BJ (cell line): ENCODE measurements at regions not wholly inside any gene's neighbourhood (a gene's known extent, or its start where the extent isn't known, plus 50 kb on each side); places are given as distances from the start of the nearest gene placed in this dataset.

Experiments used
- CTCF ChIA-PET: fragments of 350-600 bp; formaldehyde crosslinking; extraction: SDS; loops from one replicate; lab custom pipeline; 2021; ENCODE audit warnings: antibody characterized with exemption, inconsistent platforms; lab: Yijun Ruan, JAX
- POLR2A ChIA-PET: fragments of 300-600 bp; sonication (Branson Sonifier 250); formaldehyde crosslinking; extraction: SDS; loops from one replicate; lab custom pipeline; 2021; ENCODE audit warnings: antibody characterized with exemption; lab: Charles Lee
- DNase-seq: peaks from one replicate; pipeline ENCODE4 v3.0.0-alpha.2; 2011; ENCODE audit warnings: low read depth
- H3K27me3 ChIP-seq: 2 replicates; pipeline ENCODE4 v1.6.0; 2011; ENCODE audit warnings: low read length; ENCODE audit not compliant: control insufficient read depth, insufficient read depth
- H3K36me3 ChIP-seq: 2 replicates; pipeline ENCODE4 v1.5.1; 2011; ENCODE audit warnings: low read length; ENCODE audit not compliant: control insufficient read depth, insufficient read depth
- H3K4me3 ChIP-seq: 2 replicates; pipeline ENCODE4 v1.5.1; 2011; ENCODE audit warnings: low read depth, mild to moderate bottlenecking, control low read depth, low read length
- TF ChIP-seq, protein P1 (sequence below): IDR thresholded peaks from 2 replicates; pipeline ENCODE4 v1.5.1; 2011; ENCODE audit warnings: low read depth, mild to moderate bottlenecking, control low read depth, inconsistent platforms, low read length, moderate library complexity; ENCODE audit not compliant: insufficient read depth

DNA sequence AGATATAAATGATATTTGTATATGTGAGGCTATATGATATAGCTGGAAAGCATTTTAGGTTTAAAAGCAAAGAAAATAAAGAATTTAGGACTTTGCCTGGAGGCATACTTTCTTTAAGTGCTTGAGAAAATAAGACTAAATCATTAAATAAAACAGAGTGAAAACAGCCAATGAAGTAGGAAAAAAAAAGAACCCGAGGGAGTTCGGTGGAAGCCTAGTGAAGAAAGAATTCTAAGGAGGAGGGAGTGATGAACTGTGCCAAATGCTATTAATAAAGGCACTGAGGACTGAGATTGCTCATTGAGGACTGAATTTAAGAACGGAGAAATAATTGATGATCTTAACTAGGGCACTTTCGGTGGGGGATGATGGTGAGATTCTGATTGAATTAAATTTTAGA is 573.5 kb downstream of the DSC3 start:
- POLR2A ChIA-PET, result no interaction called here
- CTCF ChIA-PET, result no interaction called here
- DNase-seq, result no peak
- no peaks in the 10 kb centered on the region for H3K27me3 ChIP-seq
- no peak overlapping the region for H3K4me3 ChIP-seq
- no peaks in the 10 kb centered on the region for H3K36me3 ChIP-seq
- TF ChIP-seq, protein P1, sequence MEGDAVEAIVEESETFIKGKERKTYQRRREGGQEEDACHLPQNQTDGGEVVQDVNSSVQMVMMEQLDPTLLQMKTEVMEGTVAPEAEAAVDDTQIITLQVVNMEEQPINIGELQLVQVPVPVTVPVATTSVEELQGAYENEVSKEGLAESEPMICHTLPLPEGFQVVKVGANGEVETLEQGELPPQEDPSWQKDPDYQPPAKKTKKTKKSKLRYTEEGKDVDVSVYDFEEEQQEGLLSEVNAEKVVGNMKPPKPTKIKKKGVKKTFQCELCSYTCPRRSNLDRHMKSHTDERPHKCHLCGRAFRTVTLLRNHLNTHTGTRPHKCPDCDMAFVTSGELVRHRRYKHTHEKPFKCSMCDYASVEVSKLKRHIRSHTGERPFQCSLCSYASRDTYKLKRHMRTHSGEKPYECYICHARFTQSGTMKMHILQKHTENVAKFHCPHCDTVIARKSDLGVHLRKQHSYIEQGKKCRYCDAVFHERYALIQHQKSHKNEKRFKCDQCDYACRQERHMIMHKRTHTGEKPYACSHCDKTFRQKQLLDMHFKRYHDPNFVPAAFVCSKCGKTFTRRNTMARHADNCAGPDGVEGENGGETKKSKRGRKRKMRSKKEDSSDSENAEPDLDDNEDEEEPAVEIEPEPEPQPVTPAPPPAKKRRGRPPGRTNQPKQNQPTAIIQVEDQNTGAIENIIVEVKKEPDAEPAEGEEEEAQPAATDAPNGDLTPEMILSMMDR, result no peak

DNA sequence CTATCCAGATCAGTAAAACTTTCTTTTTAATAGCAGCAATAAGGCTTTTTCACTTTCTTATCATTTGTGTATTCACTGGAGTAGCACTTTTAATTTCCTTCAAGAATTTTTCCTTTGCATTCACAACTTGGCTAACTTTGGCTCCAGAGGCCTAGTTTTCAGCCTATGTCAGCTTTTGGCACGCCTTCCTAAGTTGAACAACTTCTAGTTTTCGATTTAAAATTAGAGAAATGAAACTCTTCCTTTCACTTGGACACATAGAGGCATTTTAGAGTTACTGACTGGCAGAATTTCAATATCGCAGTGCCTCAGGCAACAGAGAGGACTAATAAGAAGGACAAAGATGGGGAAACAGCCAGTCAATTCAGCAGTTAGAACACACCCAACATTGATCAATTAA is 577.4 kb downstream of the DSC3 start:
- no peak for DNase-seq
- Histone ChIP-seq H3K27me3 (no peaks in the 10 kb centered on the region), H3K4me3 (no peak overlapping the region), H3K36me3 (no peaks in the 10 kb centered on the region)
- TF ChIP-seq, protein P1, result no peak
- ChIA-PET POLR2A (no interaction called here), CTCF (no interaction called here)

DNA sequence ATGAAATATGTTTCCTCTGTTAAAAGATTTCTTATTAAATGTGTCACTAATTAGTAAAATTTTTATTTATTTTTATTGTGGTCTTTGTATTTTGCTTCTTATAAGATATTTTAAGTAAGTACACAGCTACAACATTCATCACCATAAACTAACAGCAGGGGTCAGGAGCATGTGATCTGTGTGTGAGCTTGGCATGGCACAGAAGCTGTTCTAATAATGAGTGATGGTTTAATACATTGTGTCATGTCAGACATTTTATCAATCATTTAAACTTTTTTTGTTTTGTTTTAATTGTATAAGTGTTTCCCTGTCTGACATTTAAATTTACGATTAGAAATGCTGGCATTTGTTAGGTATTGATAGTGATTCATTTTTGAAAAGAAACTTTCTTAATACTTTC is 585.4 kb downstream of the DSC3 start:
- CTCF ChIA-PET, result no interaction called here
- TF ChIP-seq, protein P1, result no peak
- Histone ChIP-seq H3K4me3 (no peak overlapping the region), H3K27me3 (no peaks in the 10 kb centered on the region), H3K36me3 (no peaks in the 10 kb centered on the region)
- no peak for DNase-seq
- POLR2A ChIA-PET, result no interaction called here

DNA sequence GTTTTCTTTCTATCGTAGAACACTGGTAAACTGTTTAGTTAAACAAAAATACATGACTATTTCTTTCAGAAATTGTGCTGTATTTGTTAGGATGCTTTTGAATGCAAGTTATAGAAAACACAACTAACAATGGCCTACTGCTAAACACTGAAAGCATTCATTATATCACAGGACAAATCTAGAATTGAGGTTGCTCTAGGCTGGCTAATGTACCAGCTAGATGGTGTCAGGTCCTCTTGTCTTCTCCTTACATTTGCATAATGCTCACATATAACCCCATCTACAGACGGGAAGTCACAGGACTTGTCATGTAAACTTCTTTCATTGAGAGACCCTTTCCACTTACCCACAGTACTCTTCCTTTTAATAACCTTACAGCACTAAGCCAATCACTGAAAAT is 586.8 kb downstream of the DSC3 start:
- CTCF ChIA-PET, result no interaction called here
- Histone ChIP-seq H3K36me3 (no peaks in the 10 kb centered on the region), H3K4me3 (no peak overlapping the region), H3K27me3 (no peaks in the 10 kb centered on the region)
- POLR2A ChIA-PET, result no interaction called here
- TF ChIP-seq, protein P1, result no peak
- DNase-seq, result no peak

- ChIA-PET POLR2A (no interaction called here), CTCF (interaction anchor here (0.7 kb wide), 1 partner anchor 137 kb away, joined by 3 read pairs; no protein-coding TSS in a partner anchor)
- no peaks in the 10 kb centered on the region for H3K36me3 ChIP-seq
- no peak for DNase-seq
- no peaks in the 10 kb centered on the region for H3K27me3 ChIP-seq
- H3K4me3 ChIP-seq, result no peak overlapping the region
- TF ChIP-seq, protein P1, result no peak
These were observed 587.6 kb downstream of the DSC3 start for GRCh38 chr18:30454920-30455319.
